Dermis blood vessel endothelial cell (primary cell): ENCODE measurements at regions not wholly inside any gene's neighbourhood (a gene's known extent, or its start where the extent isn't known, plus 50 kb on each side); places are given as distances from the start of the nearest gene placed in this dataset.

Experiments
- DNase-seq: peaks from one replicate; pipeline ENCODE4 v3.0.0; 2010

DNA sequence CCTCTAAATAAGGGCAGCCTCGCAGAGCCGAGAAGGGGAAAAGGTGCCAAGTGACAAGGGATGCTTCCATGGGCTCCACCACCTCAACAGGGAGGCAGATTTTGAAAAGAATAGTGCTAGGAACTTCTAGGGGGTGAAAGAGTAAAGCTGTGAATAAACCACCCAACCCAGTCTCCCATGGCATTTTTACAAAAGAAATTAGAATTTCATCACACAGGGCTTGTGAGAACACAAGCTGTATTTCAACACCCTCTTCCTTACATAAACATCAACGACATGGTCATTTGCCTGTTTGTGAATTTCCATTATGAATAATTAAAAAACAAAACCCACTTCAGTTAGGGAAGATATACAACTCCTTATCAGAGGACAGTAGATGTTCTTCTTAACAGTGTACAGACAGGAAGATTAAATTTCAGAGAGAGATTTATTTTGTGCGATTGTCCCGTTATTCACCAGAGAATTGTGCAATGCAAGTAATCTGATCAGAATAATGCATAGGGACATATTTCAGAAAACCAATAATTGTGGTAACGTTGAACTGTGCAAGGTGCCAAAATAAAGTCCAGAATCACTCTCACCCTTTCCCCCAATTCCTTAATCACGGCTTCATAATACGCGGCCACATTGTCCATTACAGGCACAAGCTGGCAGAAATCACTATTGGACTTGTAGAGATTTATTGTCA lies 207.8 kb upstream of the MGMT start:
- DNase-seq = peak; percentile 5

DNA sequence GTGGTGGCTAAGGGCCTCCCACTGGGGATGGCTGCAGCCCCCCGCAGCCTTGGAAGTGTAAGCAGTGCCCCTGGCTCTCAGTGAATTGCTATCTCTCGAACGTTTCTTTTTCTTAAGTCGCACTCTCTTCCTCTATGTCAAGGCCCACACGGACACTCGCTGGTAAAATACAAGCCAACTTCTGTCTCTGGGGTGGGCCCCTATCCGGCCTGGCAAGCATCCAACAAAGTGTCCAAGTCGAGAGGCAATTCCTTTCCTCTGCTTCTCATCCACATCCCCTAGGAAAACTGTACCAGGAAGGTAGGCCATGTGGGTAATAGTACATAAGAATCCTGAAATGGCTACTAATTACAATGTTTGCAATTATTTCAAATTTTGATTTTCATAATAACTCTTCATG lies 194.9 kb upstream of the MGMT start:
- DNase-seq = peak; percentile 15

DNA sequence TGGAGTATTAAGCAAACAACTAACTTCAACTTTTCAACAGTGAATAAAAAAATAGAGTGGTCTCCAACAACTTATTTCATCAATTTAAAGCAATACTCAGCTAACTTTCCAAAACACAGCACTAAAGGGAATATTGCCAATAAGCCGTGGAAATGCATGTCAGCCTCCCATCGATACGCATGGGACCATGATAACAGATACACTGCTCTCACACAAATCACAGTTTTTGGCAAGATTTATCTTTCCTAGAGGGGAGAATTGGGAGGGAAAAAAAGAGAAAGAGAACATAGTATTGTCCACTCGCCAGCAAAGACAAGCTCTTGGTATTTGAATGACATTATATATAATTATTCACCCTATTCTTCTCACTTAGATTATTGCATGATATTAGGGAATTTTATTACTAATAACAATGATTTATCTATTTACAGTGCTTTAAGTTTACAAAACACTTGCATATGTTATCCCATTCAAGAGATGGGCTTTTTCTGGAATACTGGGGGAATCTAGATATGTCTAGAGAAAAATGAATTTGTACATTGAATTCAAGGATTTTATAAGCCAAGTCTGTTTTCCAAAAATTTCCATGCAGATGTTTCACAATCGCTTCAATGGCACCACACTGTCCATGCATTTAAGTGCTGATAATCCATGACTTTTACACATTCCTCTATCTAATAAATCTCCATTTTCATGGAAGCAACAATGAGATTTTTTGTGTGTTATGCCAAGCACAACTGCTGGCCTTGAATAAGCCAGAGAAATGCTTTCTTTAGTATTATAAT lies 194.0 kb upstream of the MGMT start:
- DNase-seq = no peak

DNA sequence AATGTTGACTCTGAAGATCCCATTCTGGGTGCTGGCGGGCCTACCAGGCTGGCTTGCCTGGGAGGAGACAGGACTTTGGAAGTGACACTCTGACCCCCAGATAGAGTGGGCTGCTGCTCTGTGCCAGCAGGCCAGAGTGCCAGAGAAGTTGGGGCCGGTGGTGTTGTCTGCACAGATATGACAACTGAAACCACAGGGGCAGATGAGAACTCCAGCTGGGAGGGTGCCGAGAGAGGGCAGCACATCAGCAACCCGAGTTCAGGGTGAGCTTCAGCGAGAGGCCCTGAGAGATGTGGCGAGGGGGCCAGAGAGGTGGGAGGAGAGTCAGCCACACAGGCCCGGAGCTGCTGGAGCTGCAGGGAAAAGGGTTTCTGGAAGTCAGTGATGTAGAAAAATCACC lies 193.2 kb upstream of the MGMT start:
- DNase-seq = no peak

DNA sequence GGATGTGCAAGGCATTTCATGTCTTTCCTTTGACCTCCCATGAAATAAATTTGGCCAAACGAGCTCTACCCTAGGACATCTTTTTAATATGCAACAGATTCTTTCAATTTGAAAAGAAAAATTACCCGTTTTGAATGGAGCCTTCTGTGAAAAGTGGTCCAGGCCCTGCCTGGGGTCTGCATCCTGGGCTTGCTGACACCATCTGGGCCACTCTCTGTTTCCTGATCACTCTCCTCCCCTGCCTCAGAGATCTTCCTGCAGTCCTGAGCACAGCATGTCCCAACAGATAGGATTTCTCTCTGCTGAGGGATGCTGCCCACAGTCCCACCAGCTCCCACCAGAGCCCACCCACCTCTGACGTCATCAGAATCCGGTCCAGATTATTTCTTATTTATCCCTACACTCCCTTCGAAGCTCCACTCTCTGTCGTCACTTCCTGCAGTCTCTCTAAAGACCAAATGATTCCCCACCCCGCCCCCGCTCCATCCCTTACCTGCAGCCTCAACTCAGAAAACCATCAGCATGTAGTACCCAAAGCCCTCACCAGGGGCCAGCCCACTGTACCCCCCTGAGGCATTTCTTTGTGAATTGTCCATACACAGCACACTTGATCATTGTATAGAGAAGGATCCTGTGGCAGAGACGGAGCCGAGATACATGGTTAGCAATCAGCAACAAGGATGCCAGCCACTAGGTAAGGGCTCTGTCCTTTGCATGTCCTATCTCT lies 192.1 kb upstream of the MGMT start:
- DNase-seq = no peak

DNA sequence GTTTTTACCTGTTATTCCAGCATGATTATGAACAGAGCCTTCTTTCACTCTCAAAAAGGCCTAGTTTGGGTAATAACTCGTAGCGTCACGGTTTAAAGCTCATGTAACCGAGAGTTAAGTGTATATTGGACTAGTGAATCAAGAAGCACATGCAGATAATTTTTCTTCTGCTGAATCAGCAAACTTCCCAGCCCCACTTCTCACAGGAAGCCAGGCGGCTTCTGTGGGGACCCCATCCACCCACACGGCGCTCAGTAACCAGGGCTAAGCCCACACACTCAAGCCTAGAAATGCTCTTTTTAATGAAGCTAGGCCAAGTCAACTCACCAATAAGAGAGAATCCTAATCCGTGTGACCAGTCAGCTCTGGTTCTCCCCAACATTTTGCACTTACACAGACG lies 191.2 kb upstream of the MGMT start:
- no peak for DNase-seq

DNA sequence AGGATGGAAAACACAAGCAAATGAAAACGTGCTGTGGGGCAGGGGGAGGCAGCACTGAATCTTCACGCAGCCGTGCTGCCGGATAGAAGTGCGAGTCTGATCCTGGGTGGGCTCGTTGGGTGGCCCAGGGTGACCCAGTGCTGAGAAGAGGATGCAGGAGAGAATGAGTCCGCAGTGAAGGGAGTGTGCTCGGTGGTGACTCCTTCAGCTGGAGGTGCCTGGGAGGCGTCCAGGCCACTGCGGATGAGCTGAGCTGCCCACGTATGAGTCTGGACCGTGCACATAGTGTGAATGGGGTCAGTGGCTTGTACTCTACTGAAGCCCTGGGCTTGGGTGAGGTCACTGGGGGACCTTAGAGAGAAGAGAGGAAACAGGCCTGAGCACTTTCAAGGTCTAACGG lies 190.0 kb upstream of the MGMT start:
- no peak for DNase-seq

DNA sequence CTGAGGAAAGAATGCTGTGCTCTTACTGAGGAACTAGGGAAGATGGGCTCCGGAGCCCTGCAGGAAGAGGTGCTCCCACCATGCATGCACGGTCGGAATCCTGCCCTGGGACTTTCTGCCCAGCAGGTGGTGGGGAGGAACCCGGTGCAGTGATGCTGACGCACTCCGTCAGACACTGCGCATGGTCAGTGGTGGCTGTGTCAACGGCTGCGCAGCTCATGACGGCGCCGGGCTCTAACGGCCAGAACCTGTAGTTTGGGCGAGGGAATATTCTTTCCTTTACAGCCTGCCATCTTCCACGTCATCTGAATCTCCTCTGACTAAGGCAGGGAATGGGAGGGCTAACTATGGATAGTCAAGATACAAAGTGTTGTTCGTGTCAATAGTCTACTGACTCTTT lies 189.2 kb upstream of the MGMT start:
- DNase-seq = no peak

DNA sequence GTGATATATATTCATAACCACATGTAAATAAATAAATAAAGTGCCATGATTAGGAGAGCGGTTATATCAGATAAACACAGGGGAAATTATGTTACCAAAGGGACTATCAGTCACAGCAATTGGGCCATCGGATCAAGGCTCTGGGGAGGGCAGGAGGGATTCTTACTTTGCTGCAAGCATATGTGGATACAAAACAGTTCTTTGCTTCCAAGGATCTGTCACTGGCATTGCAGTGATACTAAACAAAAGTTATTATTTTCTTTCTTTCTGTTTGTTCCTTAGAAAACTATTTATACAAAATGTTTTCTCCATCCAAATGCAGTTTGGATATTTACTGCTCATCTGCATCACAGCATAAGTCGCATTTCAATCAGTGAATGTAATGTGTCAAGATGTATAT lies 188.4 kb upstream of the MGMT start:
- no peak for DNase-seq

DNA sequence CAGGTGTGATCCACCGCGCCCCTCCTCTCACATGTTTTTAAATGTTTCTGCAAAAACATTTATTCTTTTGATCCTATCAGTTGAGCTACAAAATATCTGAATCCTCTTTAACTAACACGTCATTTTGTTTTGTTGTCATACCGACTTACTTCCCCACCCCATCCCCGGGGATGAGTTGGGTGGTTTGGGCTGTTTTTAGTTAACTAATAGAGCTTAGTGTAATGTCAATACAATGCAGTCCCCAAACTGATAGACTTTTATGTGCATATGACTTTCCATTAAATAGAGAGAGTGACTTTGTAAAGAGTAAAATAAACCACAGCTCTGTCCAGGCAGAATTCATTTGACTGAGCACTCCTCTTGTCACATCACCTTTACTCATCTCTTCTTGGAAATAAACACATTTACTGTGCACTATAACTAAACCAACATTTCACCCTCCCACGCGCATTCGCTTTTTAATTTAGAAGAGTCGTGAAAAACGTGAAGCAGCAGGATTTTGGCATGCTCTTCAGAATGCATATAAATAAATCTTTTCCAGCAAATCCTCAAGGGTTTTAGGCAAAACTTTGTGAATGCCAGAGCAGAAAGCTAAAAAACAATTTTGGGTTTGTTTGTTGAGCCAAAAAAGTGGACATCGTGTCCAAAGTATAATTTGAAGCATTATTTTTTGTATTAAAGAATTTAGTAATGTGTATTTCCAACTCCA lies 187.4 kb upstream of the MGMT start:
- no peak for DNase-seq

DNA sequence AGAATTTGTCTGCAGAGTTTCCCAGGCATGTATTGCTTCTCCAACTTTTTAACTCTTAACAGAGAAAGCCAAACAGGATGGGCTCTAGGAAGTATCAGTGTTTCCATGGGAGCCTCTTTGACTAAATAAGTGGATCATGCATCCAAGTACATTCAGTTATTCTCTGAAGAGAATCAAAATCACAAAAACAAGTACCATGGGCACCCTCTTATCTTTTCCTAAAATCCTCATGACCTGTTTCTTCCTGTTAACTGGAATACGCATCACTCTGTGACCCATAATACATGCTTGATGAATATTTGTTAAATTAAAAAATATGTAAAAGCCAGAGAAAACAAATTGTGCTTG lies 186.9 kb upstream of the MGMT start:
- DNase-seq = no peak

DNA sequence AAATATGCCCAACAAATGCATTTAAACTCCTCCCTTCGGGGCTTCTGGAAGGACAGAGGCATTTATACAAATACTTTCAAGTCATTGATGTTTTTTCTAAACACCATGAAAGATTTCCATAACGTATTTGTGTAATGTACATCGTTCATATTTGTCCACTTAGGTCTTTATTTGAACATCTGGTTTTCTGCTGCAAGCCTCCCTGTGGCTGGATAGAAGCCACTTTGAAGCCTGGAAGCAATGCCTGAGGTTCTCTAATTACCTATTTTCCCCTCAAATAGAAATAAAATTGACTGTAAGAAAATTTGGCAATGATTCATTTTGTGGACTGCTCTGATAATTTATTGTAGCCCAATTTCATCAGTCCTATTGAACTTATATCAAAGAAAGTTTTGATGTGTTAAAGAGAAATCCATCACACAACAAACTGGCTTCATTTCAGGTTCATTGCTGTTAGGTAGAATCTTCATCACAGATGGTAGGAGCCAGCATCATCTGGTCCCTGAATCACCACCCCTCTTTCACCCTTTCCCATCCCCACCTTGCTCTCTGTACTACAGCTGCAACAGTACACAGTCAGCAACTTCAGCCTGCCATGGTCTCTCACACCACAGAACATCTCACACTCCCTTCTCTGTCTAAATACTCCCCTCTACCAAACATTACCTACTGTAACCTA lies 186.0 kb upstream of the MGMT start:
- DNase-seq = no peak

DNA sequence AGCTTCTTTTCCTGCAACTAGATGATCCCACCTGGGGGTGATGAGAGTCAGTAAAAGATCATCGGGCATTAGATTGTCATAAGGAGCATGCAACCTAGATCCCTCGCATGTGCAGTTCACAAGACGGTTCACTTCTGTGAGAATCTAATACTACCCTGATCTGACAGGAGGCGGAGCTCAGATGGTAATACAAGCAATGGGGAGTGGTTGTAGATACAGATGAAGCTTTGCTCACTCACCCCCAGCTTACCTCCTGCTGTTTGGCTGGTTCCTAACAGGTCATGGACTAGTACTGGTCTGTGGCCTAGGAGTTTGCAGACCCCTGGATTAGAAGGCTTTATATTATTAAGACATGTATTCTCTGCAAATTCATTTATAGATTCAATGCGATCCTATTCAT lies 181.6 kb upstream of the MGMT start:
- no peak for DNase-seq

DNA sequence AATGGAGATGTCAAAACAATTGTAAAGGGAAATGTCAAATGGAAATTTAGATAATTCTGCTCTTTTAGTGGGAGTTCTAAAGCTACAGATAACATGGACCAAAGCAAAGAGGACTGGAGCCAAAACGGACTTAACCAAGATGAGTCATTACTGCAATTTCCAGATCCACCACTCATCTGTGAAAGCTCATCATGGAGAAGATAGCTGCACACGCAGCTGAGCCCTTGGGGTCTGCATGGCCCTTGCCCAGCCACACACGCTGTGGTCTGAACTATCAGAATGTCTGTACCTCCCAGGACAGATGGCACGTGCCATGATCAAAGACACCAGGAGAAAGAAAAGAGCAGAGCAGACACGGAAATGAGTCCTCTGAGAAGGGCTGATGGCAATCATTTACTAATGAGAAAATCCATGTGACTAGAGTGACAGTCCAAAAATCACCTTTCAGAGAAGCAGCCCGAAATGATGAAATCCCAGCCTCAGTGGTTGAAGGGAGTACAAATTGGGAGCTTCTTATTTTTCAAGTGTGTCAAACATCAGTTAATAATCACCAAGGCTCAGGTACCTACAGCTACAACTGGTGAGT lies 177.9 kb upstream of the MGMT start:
- DNase-seq = no peak

DNA sequence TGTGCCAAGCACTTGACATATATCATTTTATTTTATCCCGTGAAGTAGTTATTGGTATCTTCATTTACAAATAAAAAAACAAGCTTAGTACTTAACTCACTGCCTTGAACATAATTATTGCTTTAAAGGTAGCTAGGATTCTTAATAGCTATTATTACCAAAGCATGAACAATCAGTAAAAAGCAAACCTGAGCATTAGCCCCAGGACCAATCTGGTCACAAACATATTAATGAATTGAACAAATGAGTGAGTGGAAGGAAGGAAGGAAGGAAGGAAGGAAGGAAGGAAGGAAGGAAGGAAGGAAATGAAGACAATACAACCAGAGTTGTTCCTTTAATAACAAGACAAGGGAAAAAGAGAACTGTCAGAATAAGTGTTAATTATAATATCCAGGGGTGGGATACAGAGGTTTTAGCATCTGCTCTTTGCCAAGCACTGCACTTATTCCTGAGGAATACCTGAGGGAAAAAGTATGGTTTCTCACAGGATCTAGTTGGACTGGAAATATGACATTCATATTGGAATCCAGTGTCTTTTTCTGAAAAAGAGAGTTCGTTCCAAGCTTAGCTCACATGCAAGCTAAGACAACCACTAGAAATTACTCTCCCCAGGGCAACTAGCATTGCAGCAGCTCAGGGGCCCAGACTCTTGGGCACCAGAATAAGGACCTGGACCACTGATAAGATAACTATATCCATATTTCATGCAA lies 172.9 kb upstream of the MGMT start:
- no peak for DNase-seq

DNA sequence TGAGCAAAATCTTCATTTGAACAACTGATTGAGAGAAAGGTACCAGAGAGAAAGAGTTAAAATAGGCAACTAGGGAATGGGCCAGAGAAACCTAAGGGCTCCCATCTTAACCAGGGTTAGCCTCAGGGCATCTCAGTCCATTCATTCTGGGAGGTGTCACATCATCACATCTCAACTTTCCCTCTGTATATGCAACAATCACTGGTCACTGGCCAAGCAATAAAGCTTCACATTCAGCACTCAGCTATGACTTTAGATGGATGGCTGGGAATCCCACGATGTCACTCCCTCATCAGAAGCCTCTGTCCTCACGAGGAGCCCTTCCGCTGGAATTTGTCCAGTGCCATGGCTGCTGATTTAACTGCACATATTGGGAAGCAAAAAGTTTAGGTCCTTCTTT lies 172.1 kb upstream of the MGMT start:
- no peak for DNase-seq

DNA sequence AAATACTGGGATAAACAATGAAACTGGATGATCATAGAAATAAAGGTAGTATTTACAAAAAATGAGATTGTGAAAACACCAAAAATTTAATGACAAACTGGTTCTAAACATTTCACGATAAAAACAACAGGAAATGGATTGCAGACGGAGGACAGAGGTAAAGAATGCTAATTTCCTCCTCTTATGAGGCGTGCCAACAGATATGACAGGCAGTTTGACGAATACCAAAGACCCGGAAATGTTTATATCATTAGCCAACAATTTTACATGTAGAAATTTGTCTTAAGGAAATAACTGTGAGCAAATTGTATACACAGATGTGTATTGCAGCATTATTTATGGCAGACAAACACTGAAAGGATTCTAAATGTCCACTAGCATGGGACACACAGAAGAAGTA lies 162.0 kb upstream of the MGMT start:
- DNase-seq = peak; percentile 67

DNA sequence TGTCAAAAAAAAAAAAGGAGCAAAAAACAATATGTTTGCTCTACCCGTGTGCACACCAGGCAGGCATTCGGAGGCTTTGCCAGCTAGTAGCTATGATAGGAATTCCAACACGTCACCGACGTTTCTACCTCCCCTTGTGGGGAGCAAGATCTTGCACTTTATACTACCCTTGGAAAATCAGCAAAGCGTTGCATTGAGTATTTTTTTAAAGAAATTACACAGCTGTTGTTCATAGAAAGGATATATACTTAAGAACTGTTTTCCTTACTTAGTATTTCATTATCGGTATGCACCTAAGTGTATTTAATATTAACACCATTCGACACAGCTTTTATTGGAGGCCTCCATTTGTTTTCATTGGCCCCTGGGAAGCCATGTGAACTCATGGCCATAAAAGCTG lies 159.9 kb upstream of the MGMT start:
- no peak for DNase-seq

DNA sequence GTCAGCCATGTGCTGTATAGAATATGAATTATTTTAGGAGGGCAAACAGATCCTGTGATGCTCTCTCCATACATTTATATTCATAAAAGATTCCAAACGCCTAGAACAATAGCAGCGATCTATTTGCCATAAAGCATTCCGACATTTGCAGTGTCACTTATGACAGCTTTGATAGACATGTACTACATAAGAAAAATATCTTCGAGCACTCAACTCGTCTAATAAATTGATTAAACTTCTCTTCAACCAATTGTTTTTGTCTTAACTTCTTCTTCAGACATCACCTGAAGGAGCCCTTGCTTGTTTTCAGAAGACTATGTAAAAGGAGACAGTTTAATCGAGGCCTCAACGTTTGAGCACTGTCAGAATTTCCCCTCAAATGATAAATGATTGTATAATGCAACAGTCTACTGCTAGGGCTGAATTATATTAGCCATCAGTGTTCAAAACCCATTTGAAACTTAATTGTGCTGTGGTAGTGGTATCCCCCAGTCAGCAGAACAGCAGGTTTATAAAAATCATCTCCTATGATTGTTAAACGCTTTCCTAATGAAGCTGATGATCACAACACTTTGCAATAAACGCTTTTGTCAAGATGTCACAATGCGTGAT lies 158.0 kb upstream of the MGMT start:
- no peak for DNase-seq

DNA sequence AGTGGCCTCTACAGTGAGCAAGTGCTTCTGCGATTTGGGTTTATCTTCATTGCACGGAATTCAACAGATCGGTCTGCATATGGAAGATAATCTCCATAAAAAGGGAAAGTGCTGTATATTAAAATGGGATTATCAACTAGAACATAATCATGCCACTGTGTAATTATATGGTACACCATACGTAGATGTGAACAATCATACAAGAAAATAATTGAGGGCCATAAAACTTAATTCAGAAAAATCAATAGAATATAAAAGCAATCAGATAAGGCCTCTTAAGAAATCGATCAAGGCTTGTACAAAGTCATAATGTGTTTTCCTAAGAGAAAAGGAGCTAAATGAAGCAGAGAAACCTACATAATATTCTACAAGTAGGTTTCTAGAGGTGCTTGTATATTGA lies 157.5 kb upstream of the MGMT start:
- no peak for DNase-seq

DNA sequence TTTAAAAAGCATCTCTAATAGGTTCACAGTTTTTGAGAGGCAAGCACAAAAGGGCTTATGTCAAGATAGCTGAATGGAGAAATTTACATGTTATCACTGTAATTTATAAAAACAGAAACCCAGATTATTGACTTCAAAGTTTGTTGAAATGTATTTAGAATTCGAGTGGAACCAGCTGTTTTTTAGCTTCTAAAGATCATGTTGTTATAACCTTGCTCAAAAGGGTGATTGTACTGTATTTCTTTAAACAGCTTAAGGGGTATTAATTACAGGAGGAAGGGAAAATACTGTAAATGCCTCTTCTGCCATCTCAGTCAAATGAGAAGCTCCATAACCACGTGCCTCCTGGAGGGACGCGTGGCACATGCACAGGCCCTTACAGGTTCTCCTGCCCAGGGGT lies 156.2 kb upstream of the MGMT start:
- no peak for DNase-seq
